Cardiac fibroblast (primary cell): ENCODE measurements at regions not wholly inside any gene's neighbourhood (a gene's known extent, or its start where the extent isn't known, plus 50 kb on each side); places are given as distances from the start of the nearest gene placed in this dataset.

Source experiments
- DNase-seq, 2 donors: peaks; one replicate each; pipeline versions ENCODE4 v3.0.0 to v3.0.0-alpha.2; 2010; ENCODE audit warnings: low read depth in 2 of 2
- H3K4me3 ChIP-seq, 2 donors: replicated peaks in 1 of 2; 1 replicate in 1 of 2; 2 replicates in 1 of 2; pipeline ENCODE4 v1.5.1; 2011; ENCODE audit warnings: low read depth in 2 of 2, low read length in 2 of 2, mild to moderate bottlenecking in 2 of 2, moderate library complexity in 1 of 2
- CTCF ChIP-seq: IDR thresholded peaks from one replicate; pipeline ENCODE4 v1.5.1; 2011; ENCODE audit warnings: low read depth, mild to moderate bottlenecking, low read length, inconsistent platforms

- DNase-seq = no peak
- no peak overlapping the region for H3K4me3 ChIP-seq
- no peak for TF ChIP-seq CTCF
These were observed 140.3 kb upstream of the CSF3R start for GRCh38 chr1:36622741-36623648.

- DNase-seq = no peak
- TF ChIP-seq CTCF = no peak
- H3K4me3 ChIP-seq = no peak overlapping the region
These were observed 138.8 kb upstream of the CSF3R start for GRCh38 chr1:36621531-36621930.

- no peak for DNase-seq
- no peak overlapping the region for H3K4me3 ChIP-seq
- no peak for TF ChIP-seq CTCF
These were observed 137.4 kb upstream of the CSF3R start for GRCh38 chr1:36620142-36620541.

GRCh38 chr1:36614991-36615390, 132.3 kb upstream of the CSF3R start:
- no peak for TF ChIP-seq CTCF
- no peak for DNase-seq

GRCh38 chr1:36614571-36614970, 131.9 kb upstream of the CSF3R start:
- no peak overlapping the region for H3K4me3 ChIP-seq
- no peak for DNase-seq
- TF ChIP-seq CTCF = no peak

More at GRCh38 chr1:36614991-36615390, 132.3 kb upstream of the CSF3R start:
- no peak overlapping the region for H3K4me3 ChIP-seq

- no peak for DNase-seq
- TF ChIP-seq CTCF = no peak
- H3K4me3 ChIP-seq = no peak overlapping the region
These were observed 131.0 kb upstream of the CSF3R start for GRCh38 chr1:36613721-36614120.
